Left lung (tissue), 4 donors: ENCODE measurements at regions not wholly inside any gene's neighbourhood (a gene's known extent, or its start where the extent isn't known, plus 50 kb on each side); places are given as distances from the start of the nearest gene placed in this dataset.

Experiments used
- ATAC-seq: fragments of 200-7000 bp; cut with Tn5 transposase; one replicate; pipeline ENCODE4 v1.9.1; 2020; ENCODE audit warnings: moderate library complexity
- DNase-seq, 4 donors: peaks; one replicate each; pipeline ENCODE4 v3.0.0-alpha.2; 2013 to 2020
- H3K27ac ChIP-seq, 2 donors: fragments of 200-600 bp; sonication (generic) in 1 of 2; one replicate each; pipeline versions ENCODE4 v1.5.0 to v1.8.0; 2020 to 2021
- H3K27me3 ChIP-seq, 2 donors: fragments of 200-600 bp; sonication (generic) in 1 of 2; one replicate each; pipeline versions ENCODE4 v1.5.0 to v1.8.0; 2020 to 2021
- H3K36me3 ChIP-seq, 2 donors: fragments of 200-600 bp; sonication (generic) in 1 of 2; one replicate each; pipeline versions ENCODE4 v1.5.0 to v1.8.0; 2020 to 2021
- H3K4me1 ChIP-seq, 2 donors: fragments of 200-600 bp; one replicate each; pipeline ENCODE4 v1.8.0; 2021
- H3K4me3 ChIP-seq, 2 donors: fragments of 200-600 bp; sonication (generic) in 1 of 2; one replicate each; pipeline versions ENCODE4 v1.5.0 to v1.8.0; 2020 to 2021; ENCODE audit warnings: mild to moderate bottlenecking in 1 of 2
- H3K9me3 ChIP-seq, 2 donors: fragments of 200-600 bp; sonication (generic) in 1 of 2; one replicate each; pipeline versions ENCODE4 v1.5.0 to v1.8.0; 2020 to 2021
- intact Hi-C, 2 donors: fragments of 100-400 bp; cut with DNase I; formaldehyde crosslinking; loops; one replicate each; pipeline versions ENCODE4 v1.11.2 to v1.14.2; 2022
- TF ChIP-seq, protein P1 (sequence below), 2 donors: fragments of 200-600 bp; sonication (generic) in 1 of 2; IDR thresholded peaks; one replicate each; pipeline versions ENCODE4 v1.5.0 to v1.8.0; 2021; ENCODE audit warnings: antibody characterized with exemption in 2 of 2
- donor health status: DM: no; HTN: yes; CAD: no.
- donor health status: DM: no; HTN: no; CAD: no.

DNA sequence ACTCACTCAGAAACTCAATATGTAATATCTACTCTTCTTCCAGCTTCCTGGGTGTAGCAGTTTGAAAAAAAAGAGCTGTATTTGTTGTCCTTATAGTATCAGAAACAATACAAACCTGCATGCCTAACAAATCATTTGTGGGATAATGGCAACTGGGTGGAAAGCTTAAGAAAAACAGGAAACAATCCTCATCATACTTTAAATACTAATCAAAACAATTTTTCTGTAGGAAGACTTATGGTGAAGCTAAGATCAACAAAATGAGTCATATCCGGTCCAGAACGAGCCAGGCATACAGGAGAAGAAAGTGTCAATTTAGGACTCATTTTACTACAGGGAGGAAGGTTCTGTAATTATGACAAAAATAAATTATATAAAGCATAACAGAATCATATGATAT is 181.8 kb upstream of the ADGRL4 start:
- Histone ChIP-seq H3K27me3 (no peaks in the 10 kb centered on the region), H3K36me3 (no peaks in the 10 kb centered on the region), H3K27ac (no peak overlapping the region), H3K9me3 (no peaks in the 10 kb centered on the region), H3K4me3 (no peak overlapping the region), H3K4me1 (no peaks in the 10 kb centered on the region)
- TF ChIP-seq, protein P1, sequence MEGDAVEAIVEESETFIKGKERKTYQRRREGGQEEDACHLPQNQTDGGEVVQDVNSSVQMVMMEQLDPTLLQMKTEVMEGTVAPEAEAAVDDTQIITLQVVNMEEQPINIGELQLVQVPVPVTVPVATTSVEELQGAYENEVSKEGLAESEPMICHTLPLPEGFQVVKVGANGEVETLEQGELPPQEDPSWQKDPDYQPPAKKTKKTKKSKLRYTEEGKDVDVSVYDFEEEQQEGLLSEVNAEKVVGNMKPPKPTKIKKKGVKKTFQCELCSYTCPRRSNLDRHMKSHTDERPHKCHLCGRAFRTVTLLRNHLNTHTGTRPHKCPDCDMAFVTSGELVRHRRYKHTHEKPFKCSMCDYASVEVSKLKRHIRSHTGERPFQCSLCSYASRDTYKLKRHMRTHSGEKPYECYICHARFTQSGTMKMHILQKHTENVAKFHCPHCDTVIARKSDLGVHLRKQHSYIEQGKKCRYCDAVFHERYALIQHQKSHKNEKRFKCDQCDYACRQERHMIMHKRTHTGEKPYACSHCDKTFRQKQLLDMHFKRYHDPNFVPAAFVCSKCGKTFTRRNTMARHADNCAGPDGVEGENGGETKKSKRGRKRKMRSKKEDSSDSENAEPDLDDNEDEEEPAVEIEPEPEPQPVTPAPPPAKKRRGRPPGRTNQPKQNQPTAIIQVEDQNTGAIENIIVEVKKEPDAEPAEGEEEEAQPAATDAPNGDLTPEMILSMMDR (IDR thresholded peaks at IDR 0.05), result no peak
- intact Hi-C loops, result no loop called here
- DNase-seq (no peak), ATAC-seq (no peak)

DNA sequence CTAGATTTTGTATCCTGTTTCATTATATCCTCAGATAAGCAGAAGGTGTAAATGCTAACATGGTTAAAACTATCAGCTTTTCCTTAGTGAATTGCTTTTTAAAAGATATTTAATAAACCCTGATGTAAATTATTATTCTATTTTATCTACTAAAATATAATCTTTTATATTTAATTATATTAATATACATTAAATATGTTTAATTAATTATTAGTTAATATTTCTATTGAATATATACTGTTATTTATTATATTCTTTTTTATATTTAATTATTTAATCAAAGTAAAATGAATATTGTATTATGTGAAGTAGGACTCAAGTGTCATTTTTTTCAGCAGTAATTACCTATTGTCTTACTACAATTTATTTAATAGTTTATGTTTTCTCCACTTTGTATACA is 179.7 kb upstream of the ADGRL4 start:
- H3K36me3 ChIP-seq, result no peaks in the 10 kb centered on the region
- ATAC-seq (no peak), DNase-seq (no peak)
- H3K27me3 ChIP-seq, result no peaks in the 10 kb centered on the region
- TF ChIP-seq, protein P1 (IDR thresholded peaks at IDR 0.05), result no peak
- H3K27ac ChIP-seq, result no peak overlapping the region
- H3K4me1 ChIP-seq, result no peaks in the 10 kb centered on the region
- H3K9me3 ChIP-seq, result no peaks in the 10 kb centered on the region
- no peak overlapping the region for H3K4me3 ChIP-seq
- intact Hi-C loops, result no loop called here

DNA sequence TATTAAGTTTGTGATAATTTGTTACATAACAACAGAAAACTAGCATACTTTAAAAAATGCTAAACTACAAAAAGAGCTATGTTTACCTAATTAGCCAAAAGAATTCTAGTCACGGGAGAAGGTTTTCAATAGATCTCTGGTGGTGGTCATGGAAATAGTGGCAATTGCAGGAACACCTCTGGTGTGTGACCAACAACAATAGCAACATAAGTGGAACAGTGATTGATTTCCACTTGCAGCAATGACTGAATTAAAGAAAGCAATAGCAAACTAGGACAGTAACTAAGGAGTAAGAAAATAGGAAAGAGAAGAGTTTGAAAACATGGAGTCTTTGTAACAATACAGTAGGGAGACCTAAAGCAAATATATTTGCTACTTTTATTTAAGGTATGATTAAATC is 171.3 kb upstream of the ADGRL4 start:
- intact Hi-C loops, result no loop called here
- H3K36me3 ChIP-seq, result no peaks in the 10 kb centered on the region
- ATAC-seq, result no peak
- H3K9me3 ChIP-seq, result peaks cover 0 to 9% of the 10 kb centered on the region in 2 donors
- no peak overlapping the region for H3K4me3 ChIP-seq
- no peaks in the 10 kb centered on the region for H3K4me1 ChIP-seq
- DNase-seq, result no peak
- no peak overlapping the region for H3K27ac ChIP-seq
- TF ChIP-seq, protein P1 (IDR thresholded peaks at IDR 0.05), result no peak
- no peaks in the 10 kb centered on the region for H3K27me3 ChIP-seq

DNA sequence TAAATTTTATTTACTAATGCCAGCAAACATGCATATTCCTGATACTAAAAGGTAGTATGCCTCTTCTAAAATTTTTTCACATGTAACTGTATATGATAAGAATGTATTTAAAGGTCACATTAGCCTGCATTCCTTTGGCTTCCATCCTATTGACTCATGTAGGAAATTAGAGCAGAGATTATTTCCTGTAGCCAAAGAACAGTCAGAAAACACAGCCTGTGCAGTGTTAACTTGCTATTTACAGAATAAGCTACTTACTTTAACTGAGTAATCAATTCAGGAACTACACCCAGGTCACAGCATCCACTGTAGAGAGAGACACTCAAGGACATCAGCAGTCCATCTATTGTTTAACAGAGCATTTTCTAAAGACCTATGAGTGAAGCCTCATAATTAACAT is 154.5 kb upstream of the ADGRL4 start:
- H3K36me3 ChIP-seq, result no peaks in the 10 kb centered on the region
- TF ChIP-seq, protein P1 (IDR thresholded peaks at IDR 0.05), result no peak
- H3K4me3 ChIP-seq, result no peak overlapping the region
- H3K27me3 ChIP-seq, result no peaks in the 10 kb centered on the region
- H3K9me3 ChIP-seq, result peaks cover 0 to 5% of the 10 kb centered on the region in 2 donors
- no peak for ATAC-seq
- H3K27ac ChIP-seq, result no peak overlapping the region
- no peaks in the 10 kb centered on the region for H3K4me1 ChIP-seq
- intact Hi-C loops, result no loop called here
- DNase-seq, result no peak

DNA sequence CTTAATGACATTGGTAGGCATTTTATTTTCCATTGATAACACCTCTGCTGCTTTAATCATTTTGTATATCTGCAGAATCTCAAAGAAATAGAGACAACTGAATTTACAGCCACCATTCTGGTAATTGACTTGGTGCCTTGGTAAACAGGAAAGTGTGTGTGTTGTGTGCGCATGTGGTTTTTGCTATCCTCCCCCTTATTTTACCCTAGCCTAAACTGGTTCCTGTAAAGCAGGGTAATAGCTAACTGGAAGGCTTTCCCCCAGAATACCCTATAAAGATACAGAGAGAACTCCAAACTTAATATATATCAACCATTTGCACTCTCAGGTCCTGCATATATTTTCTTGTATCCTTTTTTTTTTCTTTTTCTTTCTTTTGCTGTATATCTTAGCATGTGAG is 149.5 kb upstream of the ADGRL4 start:
- H3K27me3 ChIP-seq, result no peaks in the 10 kb centered on the region
- TF ChIP-seq, protein P1 (IDR thresholded peaks at IDR 0.05), result no peak
- H3K4me1 ChIP-seq, result no peaks in the 10 kb centered on the region
- H3K36me3 ChIP-seq, result no peaks in the 10 kb centered on the region
- no peaks in the 10 kb centered on the region for H3K9me3 ChIP-seq
- no peak for DNase-seq
- intact Hi-C loops, result no loop called here
- no peak overlapping the region for H3K27ac ChIP-seq
- ATAC-seq, result no peak
- H3K4me3 ChIP-seq, result no peak overlapping the region
